H1 (cell line): ENCODE measurements at regions not wholly inside any gene's neighbourhood (a gene's known extent, or its start where the extent isn't known, plus 50 kb on each side); places are given as distances from the start of the nearest gene placed in this dataset.

Experiments
- CTCF ChIA-PET: fragments of 300-600 bp; sonication (Branson Sonifier 250); formaldehyde crosslinking; loops from one replicate; lab custom pipeline; 2021; ENCODE audit not compliant: partially characterized antibody; lab: Charles Lee
- POLR2A ChIA-PET: fragments of 300-600 bp; sonication (Branson Sonifier 250); formaldehyde crosslinking; loops from one replicate; lab custom pipeline; 2021; ENCODE audit warnings: inconsistent platforms; ENCODE audit not compliant: partially characterized antibody; lab: Charles Lee
- DNase-seq, 2 experiments: peaks; one replicate each; pipeline versions ENCODE4 v3.0.0 to v3.0.0-alpha.2; 2010 to 2022; ENCODE audit warnings: low spot score in 2 of 2, low read depth in 1 of 2, mixed read lengths in 1 of 2
- FAIRE-seq: peaks from 2 replicates; lab custom pipeline; 2011; peaks lifted over from hg19 to GRCh38; lab: Jason Lieb, UNC
- H2AFZ ChIP-seq: 2 replicates; pipeline ENCODE4 v1.8.1; 2012; ENCODE audit warnings: low read length, inconsistent platforms
- H2AK5ac ChIP-seq: 2 replicates; pipeline ENCODE4 v1.6.1; 2013; ENCODE audit warnings: low read depth, low read length
- H2BK120ac ChIP-seq: replicated peaks from 2 replicates; pipeline ENCODE3; 2013; ENCODE audit warnings: low read depth, low read length, inconsistent platforms
- H2BK12ac ChIP-seq: 2 replicates; pipeline ENCODE4 v1.6.1; 2013; ENCODE audit warnings: low read depth, low read length
- H2BK15ac ChIP-seq: 2 replicates; pipeline ENCODE4 v1.6.1; 2013; ENCODE audit warnings: low read length
- H2BK20ac ChIP-seq: 2 replicates; pipeline ENCODE4 v1.6.1; 2013; ENCODE audit warnings: low read length
- H2BK5ac ChIP-seq: 2 replicates; pipeline ENCODE4 v1.6.1; 2013; ENCODE audit warnings: low read depth, low read length
- H3K14ac ChIP-seq: 2 replicates; pipeline ENCODE4 v1.6.1; 2013; ENCODE audit warnings: inconsistent platforms; ENCODE audit not compliant: insufficient read length
- H3K18ac ChIP-seq: 2 replicates; pipeline ENCODE4 v1.6.1; 2013; ENCODE audit warnings: low read length; ENCODE audit errors: extremely low read depth
- H3K23ac ChIP-seq: 2 replicates; pipeline ENCODE4 v1.6.1; 2013; ENCODE audit warnings: inconsistent platforms; ENCODE audit not compliant: insufficient read length
- H3K23me2 ChIP-seq: 2 replicates; pipeline ENCODE4 v1.6.1; 2013; ENCODE audit warnings: low read depth, low read length
- H3K27ac ChIP-seq: 2 replicates; pipeline ENCODE4 v1.6.1; 2011; ENCODE audit warnings: low read depth, low read length, inconsistent platforms
- H3K27me3 ChIP-seq, 4 experiments: replicated peaks in 1 of 4; 1 replicate in 1 of 4; 2 replicates in 3 of 4; pipeline versions ENCODE4 v1.6.1 to v1.8.1; 2011 to 2013; ENCODE audit warnings: low read length in 3 of 4, mild to moderate bottlenecking in 3 of 4, inconsistent platforms in 2 of 4, mixed read lengths in 2 of 4, moderate library complexity in 1 of 4; ENCODE audit not compliant: control insufficient read depth in 3 of 4, insufficient read depth in 3 of 4; ENCODE audit errors: extremely low read depth in 1 of 4
- H3K36me3 ChIP-seq, 4 experiments: 2 replicates each; pipeline versions ENCODE4 v1.6.1 to v1.8.1; 2011 to 2013; ENCODE audit warnings: mild to moderate bottlenecking in 4 of 4, low read length in 3 of 4, moderate library complexity in 2 of 4, control low read depth in 1 of 4, inconsistent platforms in 1 of 4; ENCODE audit not compliant: insufficient read depth in 4 of 4, control insufficient read depth in 2 of 4
- H3K4ac ChIP-seq: replicated peaks from 2 replicates; pipeline ENCODE3; 2013; ENCODE audit warnings: low read length, low read depth, mixed read lengths, inconsistent platforms; ENCODE audit not compliant: insufficient read length
- H3K4me1 ChIP-seq, 4 experiments: replicated peaks in 1 of 4; 1 replicate in 1 of 4; 2 replicates in 3 of 4; pipeline versions ENCODE4 v1.6.1 to v1.8.1; 2011 to 2013; ENCODE audit warnings: low read length in 3 of 4, inconsistent platforms in 2 of 4, mixed read lengths in 1 of 4; ENCODE audit not compliant: insufficient read depth in 4 of 4, control insufficient read depth in 3 of 4
- H3K4me2 ChIP-seq, 2 experiments: 2 replicates each; pipeline versions ENCODE4 v1.6.1 to v1.8.1; 2011 to 2013; ENCODE audit warnings: low read depth in 2 of 2, low read length in 2 of 2, control low read depth in 1 of 2, inconsistent platforms in 1 of 2, mild to moderate bottlenecking in 1 of 2; ENCODE audit not compliant: insufficient read depth in 1 of 2
- H3K4me3 ChIP-seq, 4 experiments: fragments of 200-600, 300-600 bp in 1 of 4; sonication (generic), shearing (Covaris generic), sonication (Bioruptor Twin) in 1 of 4; 2 replicates each; pipeline versions ENCODE4 v1.5.1 to v1.8.1; 2011 to 2016; ENCODE audit warnings: low read length in 4 of 4, low read depth in 3 of 4, control low read depth in 2 of 4, inconsistent platforms in 2 of 4, mild to moderate bottlenecking in 2 of 4, mixed read lengths in 1 of 4, moderate library complexity in 1 of 4; ENCODE audit not compliant: insufficient read depth in 2 of 4; ENCODE audit errors: extremely low read depth in 1 of 4
- H3K56ac ChIP-seq: replicated peaks from 2 replicates; pipeline ENCODE3; 2013; ENCODE audit warnings: low read depth, mild to moderate bottlenecking, mixed read lengths, low read length, inconsistent platforms; ENCODE audit not compliant: insufficient read length
- H3K79me1 ChIP-seq: 2 replicates; pipeline ENCODE4 v1.6.1; 2013; ENCODE audit warnings: low read depth, low read length, control low read depth
- H3K79me2 ChIP-seq, 2 experiments: 2 replicates each; pipeline versions ENCODE4 v1.6.1 to v1.8.1; 2012 to 2013; ENCODE audit warnings: low read length in 2 of 2, mild to moderate bottlenecking in 2 of 2, inconsistent platforms in 1 of 2; ENCODE audit not compliant: insufficient read depth in 2 of 2, control insufficient read depth in 1 of 2
- H3K9ac ChIP-seq, 4 experiments: replicated peaks in 1 of 4; 1 replicate in 1 of 4; 2 replicates in 3 of 4; pipeline versions ENCODE4 v1.6.1 to v1.8.1; 2011 to 2013; ENCODE audit warnings: low read depth in 3 of 4, low read length in 3 of 4, control low read depth in 2 of 4, mild to moderate bottlenecking in 2 of 4, moderate library complexity in 2 of 4, inconsistent platforms in 1 of 4; ENCODE audit errors: extremely low read depth in 1 of 4
- H3K9me3 ChIP-seq, 2 experiments: 2 replicates each; pipeline versions ENCODE4 v1.6.1 to v1.8.1; 2012 to 2013; ENCODE audit warnings: mild to moderate bottlenecking in 2 of 2, moderate library complexity in 2 of 2, control low read depth in 1 of 2, inconsistent platforms in 1 of 2, low read depth in 1 of 2, low read length in 1 of 2, mixed read lengths in 1 of 2; ENCODE audit not compliant: insufficient read depth in 2 of 2
- H4K20me1 ChIP-seq, 2 experiments: replicated peaks in 1 of 2; 2 replicates each; pipeline versions ENCODE3 to v1.8.1; 2011 to 2013; ENCODE audit warnings: inconsistent platforms in 2 of 2, low read length in 2 of 2, mild to moderate bottlenecking in 1 of 2; ENCODE audit not compliant: insufficient read depth in 2 of 2, control insufficient read depth in 1 of 2
- H4K5ac ChIP-seq: 2 replicates; pipeline ENCODE4 v1.6.1; 2013; ENCODE audit warnings: low read length, low read depth, mixed read lengths, inconsistent platforms; ENCODE audit not compliant: insufficient read length
- H4K8ac ChIP-seq: 2 replicates; pipeline ENCODE4 v1.8.0; 2013; ENCODE audit warnings: mild to moderate bottlenecking, moderate library complexity, low read length, inconsistent platforms; ENCODE audit not compliant: insufficient read depth; ENCODE audit errors: extremely low read depth
- H4K91ac ChIP-seq: replicated peaks from 2 replicates; pipeline ENCODE3; 2013; ENCODE audit warnings: low read length, mixed read lengths, inconsistent platforms; ENCODE audit not compliant: insufficient read length
- ATF3 ChIP-seq: IDR thresholded peaks from 2 replicates; pipeline ENCODE4 v1.6.1; 2011; ENCODE audit warnings: low read depth, mild to moderate bottlenecking, low read length; ENCODE audit not compliant: insufficient read depth
- BRCA1 ChIP-seq: IDR thresholded peaks from 2 replicates; pipeline ENCODE4 v1.6.1; 2012; ENCODE audit warnings: low read depth, low read length, improper control_type of control experiment
- E2F6 ChIP-seq: IDR thresholded peaks from 2 replicates; pipeline ENCODE4 v1.6.1; 2012; ENCODE audit warnings: inconsistent platforms
- GABPA ChIP-seq: IDR thresholded peaks from 2 replicates; pipeline ENCODE4 v1.6.1; 2011; ENCODE audit warnings: mild to moderate bottlenecking, low read length, moderate library complexity, borderline replicate concordance; ENCODE audit not compliant: insufficient read depth
- GTF2F1 ChIP-seq: IDR thresholded peaks from 2 replicates; pipeline ENCODE4 v1.6.1; 2012; ENCODE audit warnings: low read depth, low read length, improper control_type of control experiment, borderline replicate concordance
- JUN ChIP-seq: IDR thresholded peaks from 2 replicates; pipeline ENCODE4 v1.6.1; 2011; ENCODE audit warnings: low read depth, mild to moderate bottlenecking, improper control_type of control experiment, low read length
- KDM4A ChIP-seq: IDR thresholded peaks from one replicate; pipeline ENCODE4 v1.7.1; 2012; ENCODE audit warnings: low read depth, mild to moderate bottlenecking, moderate library complexity, low read length, inconsistent platforms; ENCODE audit not compliant: severe bottlenecking
- MAX ChIP-seq: IDR thresholded peaks from 2 replicates; pipeline ENCODE4 v1.6.1; 2012; ENCODE audit warnings: inconsistent platforms
- POLR2A ChIP-seq, 2 experiments: IDR thresholded peaks; 1 replicate in 1 of 2; 2 replicates in 1 of 2; pipeline ENCODE4 v1.6.1; 2011; ENCODE audit warnings: low read depth in 2 of 2, low read length in 2 of 2, mild to moderate bottlenecking in 2 of 2; ENCODE audit errors: control extremely low read depth in 1 of 2
- RBBP5 ChIP-seq: IDR thresholded peaks from 2 replicates; pipeline ENCODE4 v1.7.1; 2012; ENCODE audit warnings: low read depth, mild to moderate bottlenecking, inconsistent platforms, low read length, moderate library complexity, borderline replicate concordance
- SAP30 ChIP-seq: fragments of 300-600 bp; sonication (generic); IDR thresholded peaks from 2 replicates; pipeline ENCODE4 v1.7.1; 2012; ENCODE audit warnings: low read length, moderate library complexity, mild to moderate bottlenecking, inconsistent platforms; ENCODE audit not compliant: insufficient read depth, insufficient replicate concordance
- SP2 ChIP-seq: IDR thresholded peaks from 2 replicates; pipeline ENCODE4 v1.6.1; 2012; ENCODE audit warnings: mild to moderate bottlenecking, low read length, inconsistent platforms
- TAF7 ChIP-seq: optimal IDR thresholded peaks from 2 replicates; pipeline ENCODE3; 2011; ENCODE audit warnings: low read depth, mild to moderate bottlenecking, inconsistent platforms, low read length, moderate library complexity, borderline replicate concordance
- TEAD4 ChIP-seq: IDR thresholded peaks from 2 replicates; pipeline ENCODE4 v1.6.1; 2012; ENCODE audit warnings: low read depth, low read length, inconsistent platforms, mixed read lengths
- WGBS, 2 experiments: shearing (Covaris generic) in 1 of 2; methylation state at CpG; one replicate each; pipeline versions ENCODE4 v1.1.6 to v1.1.7; 2013 to 2015; ENCODE audit warnings: low lambda C conversion rate in 2 of 2, mixed read lengths in 2 of 2, inconsistent platforms in 1 of 2, low coverage in 1 of 2, missing lambda C conversion rate in 1 of 2; ENCODE audit not compliant: insufficient replicate concordance in 2 of 2, insufficient coverage in 1 of 2, insufficient read length in 1 of 2; ENCODE audit errors: extremely low coverage in 1 of 2, missing lambda C conversion rate in 1 of 2; 5-methylcytosine and 5-hydroxymethylcytosine counted together

GRCh38 chr6:71383476-71383875, 94.9 kb downstream of the OGFRL1 start:
- H3K9me3 ChIP-seq, result no peaks in the 10 kb centered on the region
- no peak overlapping the region for H4K8ac ChIP-seq
- no peak overlapping the region for H2BK120ac ChIP-seq
- no peak overlapping the region for H3K4ac ChIP-seq
- no peak for FAIRE-seq
- no peak overlapping the region for H2AFZ ChIP-seq
- no peak overlapping the region for H3K18ac ChIP-seq
- H3K4me2 ChIP-seq, result no peak overlapping the region
- no peak overlapping the region for H3K14ac ChIP-seq
- ChIA-PET CTCF (interaction anchor here (0.6 to 4.2 kb wide), 12 partner anchors 15 to 1172 kb away, joined by 3 to 52 read pairs (median 3); no protein-coding TSS in a partner anchor), POLR2A (no interaction called here)
- H3K4me3 ChIP-seq, result no peak overlapping the region
- WGBS, 2 experiments, result 87% methylated on average over 4 of the region's 4 CpGs; no CpG with 5 or more reads in 1 of the 2 experiments
- no peak overlapping the region for H2BK15ac ChIP-seq
- no peaks in the 10 kb centered on the region for H3K79me2 ChIP-seq
- no peak overlapping the region for H2AK5ac ChIP-seq
- no peak overlapping the region for H3K9ac ChIP-seq
- H4K20me1 ChIP-seq, result no peaks in the 10 kb centered on the region
- H3K27ac ChIP-seq, result no peak overlapping the region
- no peaks in the 10 kb centered on the region for H3K36me3 ChIP-seq
- H3K23me2 ChIP-seq, result no peaks in the 10 kb centered on the region
- H3K4me1 ChIP-seq, result peaks cover 0 to 4% (median 2%) of the 10 kb centered on the region in 4 experiments; a peak in 2 of 7 replicates
- no peak overlapping the region for H4K91ac ChIP-seq
- no peak overlapping the region for H2BK20ac ChIP-seq
- H2BK12ac ChIP-seq, result no peak overlapping the region
- no peak overlapping the region for H4K5ac ChIP-seq
- DNase-seq, result no peak
- TF ChIP-seq GTF2F1 (no peak), SAP30 (no peak), POLR2A (IDR thresholded peaks at IDR 0.05; ENCODE audit: control extremely low read depth in 1 of 2, low read depth in 2 of 2, low read length in 2 of 2) (no peak), E2F6 (no peak), TEAD4 (no peak), BRCA1 (no peak), KDM4A (no peak), SP2 (no peak), JUN (no peak), TAF7 (no peak), ATF3 (no peak), GABPA (no peak), MAX (no peak), RBBP5 (no peak)
- no peak overlapping the region for H3K23ac ChIP-seq
- H3K79me1 ChIP-seq, result no peaks in the 10 kb centered on the region
- no peak overlapping the region for H3K56ac ChIP-seq
- no peaks in the 10 kb centered on the region for H3K27me3 ChIP-seq
- H2BK5ac ChIP-seq, result no peak overlapping the region
